Prostate gland (tissue), 2 donors: ENCODE measurements at regions not wholly inside any gene's neighbourhood (a gene's known extent, or its start where the extent isn't known, plus 50 kb on each side); places are given as distances from the start of the nearest gene placed in this dataset.

ENCODE experiments used
- DNase-seq: peaks from one replicate; pipeline ENCODE4 v3.0.0-alpha.2; 2019; ENCODE audit warnings: low spot score
- H3K27ac ChIP-seq, 2 donors: fragments of 200-600 bp; sonication (generic); 2 replicates each; pipeline ENCODE4 v1.5.1; 2017 to 2019
- H3K27me3 ChIP-seq: fragments of 200-600 bp; sonication (generic); replicated peaks from 2 replicates; pipeline ENCODE4 v1.5.1; 2019; ENCODE audit not compliant: insufficient read depth
- H3K36me3 ChIP-seq, 2 donors: fragments of 200-600 bp; sonication (generic); 1 replicate in 1 of 2; 2 replicates in 1 of 2; pipeline versions ENCODE4 v1.5.1 to v1.8.1; 2017 to 2019
- H3K4me1 ChIP-seq: fragments of 200-600 bp; sonication (generic); replicated peaks from 2 replicates; pipeline ENCODE4 v1.5.1; 2019
- H3K4me3 ChIP-seq, 2 donors: fragments of 200-600 bp; sonication (generic); 2 replicates each; pipeline ENCODE4 v1.5.1; 2017 to 2019
- H3K9me3 ChIP-seq: fragments of 200-600 bp; sonication (generic); 2 replicates; pipeline ENCODE4 v1.5.1; 2017
- CTCF ChIP-seq, 4 experiments: fragments of 200-600 bp in 2 of 4; fragments of 450-650 bp in 2 of 4; sonication (generic) in 2 of 4; IDR thresholded peaks; 1 replicate in 3 of 4; 2 replicates in 1 of 4; pipeline ENCODE4 v1.5.1; 2016 to 2019; ENCODE audit warnings: antibody characterized with exemption in 4 of 4, mild to moderate bottlenecking in 2 of 4, moderate library complexity in 2 of 4
- POLR2A ChIP-seq: fragments of 450-650 bp; IDR thresholded peaks from one replicate; pipeline ENCODE4 v1.6.1; 2016; ENCODE audit warnings: antibody characterized with exemption, mild to moderate bottlenecking
- POLR2AphosphoS5 ChIP-seq: sonication (generic); formaldehyde crosslinking; IDR thresholded peaks from one replicate; pipeline ENCODE4 v1.6.1; 2017; ENCODE audit warnings: antibody characterized with exemption
- WGBS: methylation state at CpG from one replicate; pipeline ENCODE4 v1.1.5; 2018; 5-methylcytosine and 5-hydroxymethylcytosine counted together
- intact Hi-C: fragments of 100-400 bp; cut with DNase I; formaldehyde crosslinking; loops from one replicate; pipeline ENCODE4 v1.14.2; 2022

DNA sequence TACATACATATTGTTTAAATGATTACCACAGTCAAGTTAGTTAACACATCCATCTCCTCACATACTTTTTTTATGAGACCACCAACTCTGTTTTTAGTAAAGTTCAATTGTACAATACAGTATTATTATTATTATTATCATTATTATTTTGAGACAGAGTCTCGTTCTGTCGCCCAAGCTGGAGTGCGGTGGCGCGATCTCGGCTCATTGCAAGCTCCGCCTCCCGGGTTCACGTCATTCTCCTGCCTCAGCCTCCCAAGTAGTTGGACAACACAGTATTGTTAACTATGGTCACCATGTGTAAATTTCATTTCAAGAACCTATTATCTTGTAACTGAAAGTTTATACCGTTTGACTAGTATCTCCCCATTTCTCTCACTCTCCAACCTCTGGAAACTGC lies 942.0 kb upstream of the FBXO33 start:
- no peaks in the 10 kb centered on the region for H3K27me3 ChIP-seq
- H3K4me1 ChIP-seq = no peaks in the 10 kb centered on the region
- H3K36me3 ChIP-seq = no peaks in the 10 kb centered on the region
- H3K27ac ChIP-seq = no peak overlapping the region
- WGBS = 95% methylated on average over 10 of the region's 10 CpGs
- no peak overlapping the region for H3K4me3 ChIP-seq
- no peak for TF ChIP-seq POLR2A
- TF ChIP-seq CTCF (IDR thresholded peaks at IDR 0.05) = no peak
- TF ChIP-seq POLR2AphosphoS5 = no peak
- intact Hi-C loops = no loop called here
- H3K9me3 ChIP-seq = no peaks in the 10 kb centered on the region
- no peak for DNase-seq

GRCh38 chr14:40371011-40371410 lies 938.8 kb upstream of the FBXO33 start:
- Histone ChIP-seq H3K4me3 (no peak overlapping the region), H3K36me3 (no peaks in the 10 kb centered on the region), H3K9me3 (no peaks in the 10 kb centered on the region), H3K4me1 (no peaks in the 10 kb centered on the region), H3K27ac (no peak overlapping the region), H3K27me3 (no peaks in the 10 kb centered on the region)
- no peak for DNase-seq
- WGBS = 60% methylated on average over 2 of the region's 2 CpGs
- no peak for TF ChIP-seq POLR2AphosphoS5
- no peak for TF ChIP-seq CTCF (IDR thresholded peaks at IDR 0.05)
- TF ChIP-seq POLR2A = no peak
- intact Hi-C loops = no loop called here

GRCh38 chr14:40368314-40368713 lies 936.1 kb upstream of the FBXO33 start:
- Histone ChIP-seq H3K9me3 (no peaks in the 10 kb centered on the region), H3K27ac (no peak overlapping the region), H3K27me3 (no peaks in the 10 kb centered on the region), H3K4me1 (no peaks in the 10 kb centered on the region), H3K36me3 (no peaks in the 10 kb centered on the region), H3K4me3 (no peak overlapping the region)
- TF ChIP-seq POLR2AphosphoS5 (no peak), POLR2A (no peak), CTCF (IDR thresholded peaks at IDR 0.05) (no peak)
- DNase-seq = no peak
- 13% methylated on average over 2 of the region's 2 CpGs for WGBS
- intact Hi-C loops = no loop called here

DNA sequence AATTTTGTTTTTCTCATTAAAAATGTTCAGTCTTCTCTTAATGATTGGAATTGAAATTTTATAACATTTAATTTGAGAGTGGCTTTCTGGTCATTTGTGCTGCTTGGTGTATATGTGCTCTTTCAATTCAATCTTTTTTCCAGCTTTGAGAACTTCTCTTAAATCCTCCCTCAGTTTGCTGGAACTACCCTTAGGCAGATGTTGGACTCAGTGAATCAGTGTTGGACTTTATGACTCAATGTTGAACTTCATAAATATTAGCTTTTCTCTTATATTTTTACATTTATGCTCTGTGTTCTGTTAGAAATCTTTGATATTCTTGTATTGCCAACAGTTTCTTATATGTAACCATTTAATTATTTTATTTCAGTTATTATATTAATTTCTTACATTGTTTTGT lies 935.5 kb upstream of the FBXO33 start:
- intact Hi-C loops = no loop called here
- Histone ChIP-seq H3K27me3 (no peaks in the 10 kb centered on the region), H3K36me3 (no peaks in the 10 kb centered on the region), H3K4me1 (no peaks in the 10 kb centered on the region), H3K9me3 (no peaks in the 10 kb centered on the region), H3K4me3 (no peak overlapping the region), H3K27ac (no peak overlapping the region)
- TF ChIP-seq POLR2A = no peak
- no peak for TF ChIP-seq POLR2AphosphoS5
- no peak for TF ChIP-seq CTCF (IDR thresholded peaks at IDR 0.05)
- DNase-seq = no peak

GRCh38 chr14:40365305-40365704 lies 933.1 kb upstream of the FBXO33 start:
- H3K27ac ChIP-seq = no peak overlapping the region
- WGBS = 60% methylated on average over 2 of the region's 2 CpGs
- H3K27me3 ChIP-seq = no peaks in the 10 kb centered on the region
- TF ChIP-seq POLR2AphosphoS5 (no peak), POLR2A (no peak), CTCF (IDR thresholded peaks at IDR 0.05) (no peak)
- intact Hi-C loops = no loop called here
- no peak for DNase-seq
- H3K4me1 ChIP-seq = no peaks in the 10 kb centered on the region
- H3K4me3 ChIP-seq = no peak overlapping the region
- H3K9me3 ChIP-seq = no peaks in the 10 kb centered on the region
- H3K36me3 ChIP-seq = no peaks in the 10 kb centered on the region
